ENCODE measurements at regions not wholly inside any gene's neighbourhood (a gene's known extent, or its start where the extent isn't known, plus 50 kb on each side); places are given as distances from the start of the nearest gene placed in this dataset.
"Not testable (repeated sequence)": the region's sequence is repeated elsewhere in the genome, so short reads cannot be mapped to it uniquely, and the experiment has no call there.

DNA sequence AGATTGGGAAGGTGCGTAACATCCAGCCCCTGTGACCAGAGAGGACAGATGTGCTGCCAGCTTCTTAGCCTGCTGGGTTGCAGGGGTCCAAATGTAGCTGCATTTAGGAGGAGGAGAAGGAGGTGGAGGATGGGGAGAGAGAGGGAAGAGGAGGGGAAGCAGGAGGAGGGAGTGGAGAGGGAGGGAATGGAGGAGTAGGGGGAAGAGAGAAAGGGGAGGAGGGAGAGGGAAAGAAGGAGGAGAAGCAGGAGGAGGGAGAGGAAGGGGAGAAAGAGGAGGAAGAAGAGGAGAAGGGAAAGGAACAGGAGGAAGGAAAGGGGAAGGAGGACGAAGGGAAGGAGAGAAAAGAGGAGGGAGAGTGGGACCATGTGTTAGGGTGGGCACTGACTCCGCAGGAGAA is 108.6 kb downstream of the ABCC12 start:
- H3K4me3 Mint-ChIP-seq, result no peak overlapping the region
- H3K36me3 Mint-ChIP-seq (ENCODE audit: insufficient read depth), result no peaks in the 10 kb centered on the region
- H3K27me3 Mint-ChIP-seq (ENCODE audit: low read depth), result peaks cover 16% of the 10 kb centered on the region
- DNase-seq, result no peak
- no peak for ATAC-seq
- H3K9me3 Mint-ChIP-seq, result no peaks in the 10 kb centered on the region
- H3K4me1 Mint-ChIP-seq (ENCODE audit: low read depth), result no peaks in the 10 kb centered on the region

DNA sequence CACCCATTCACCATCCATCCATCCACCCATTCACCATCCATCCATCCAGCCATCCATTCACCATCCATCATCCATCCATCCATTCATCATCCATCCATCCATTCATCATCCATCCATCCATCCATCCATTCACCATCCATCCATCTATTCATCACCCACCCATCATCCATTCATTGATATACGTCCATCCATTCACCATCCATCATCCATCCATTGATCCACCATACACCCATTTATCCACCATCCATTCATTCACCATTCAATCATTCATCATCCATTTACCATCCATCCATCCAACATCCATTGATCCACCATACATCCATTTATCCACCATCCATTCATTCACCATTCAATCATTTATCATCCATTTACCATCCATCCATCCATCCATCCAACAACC is 111.7 kb downstream of the ABCC12 start:
- ATAC-seq (no peak), DNase-seq (no peak)
- no peaks in the 10 kb centered on the region for H3K36me3 Mint-ChIP-seq (ENCODE audit: insufficient read depth)
- no peaks in the 10 kb centered on the region for H3K9me3 Mint-ChIP-seq
- H3K4me1 Mint-ChIP-seq (ENCODE audit: low read depth), result no peaks in the 10 kb centered on the region
- H3K4me3 Mint-ChIP-seq, result no peak overlapping the region
- peaks cover 6% of the 10 kb centered on the region for H3K27me3 Mint-ChIP-seq (ENCODE audit: low read depth)

DNA sequence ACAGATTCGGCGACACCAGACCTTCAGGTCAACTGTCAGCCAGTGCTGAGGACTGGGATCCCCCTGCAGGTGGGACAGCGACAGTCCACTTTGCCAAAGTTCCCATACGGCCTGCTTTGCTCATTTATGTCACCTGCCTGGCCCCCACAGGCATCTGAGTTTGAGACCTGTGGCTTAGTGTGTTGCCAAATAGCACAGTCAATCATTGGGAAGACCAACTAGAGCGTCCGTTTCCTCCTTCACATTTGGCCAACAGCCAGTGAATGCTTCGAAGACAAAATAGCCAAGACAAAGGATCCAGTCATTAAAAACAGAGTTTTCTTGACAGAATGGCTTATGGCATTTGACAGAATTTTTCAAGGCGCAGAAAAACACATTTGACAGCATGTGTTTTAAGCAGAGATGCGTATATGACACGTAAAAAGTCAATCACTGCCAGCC is 113.8 kb downstream of the ABCC12 start:
- Mint-ChIP-seq H3K4me3 (no peak overlapping the region), H3K4me1 (ENCODE audit: low read depth) (no peaks in the 10 kb centered on the region), H3K36me3 (ENCODE audit: insufficient read depth) (no peaks in the 10 kb centered on the region), H3K9me3 (no peaks in the 10 kb centered on the region), H3K27me3 (ENCODE audit: low read depth) (peaks cover 3% of the 10 kb centered on the region)
- no peak for DNase-seq
- no peak for ATAC-seq

DNA sequence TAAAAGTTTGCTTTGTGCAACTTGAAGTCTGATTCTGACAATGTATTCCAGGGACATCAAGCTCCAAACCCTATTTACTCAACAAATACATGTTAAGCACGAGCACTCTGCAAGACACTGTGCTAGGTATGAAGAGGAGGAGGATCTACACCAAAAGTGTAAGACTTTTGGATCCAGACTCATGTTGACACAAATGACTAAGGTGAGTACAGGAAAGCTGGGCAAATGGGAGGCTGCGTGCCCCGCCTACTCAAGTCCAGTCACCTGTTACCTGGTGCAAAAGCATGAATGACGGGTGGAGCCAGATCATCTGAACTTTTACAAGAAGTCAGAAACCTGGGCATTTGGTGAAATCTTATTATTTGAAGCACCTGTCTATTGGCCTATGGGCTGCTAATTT is 120.7 kb downstream of the ABCC12 start:
- Mint-ChIP-seq H3K27me3 (ENCODE audit: low read depth) (peaks cover 5% of the 10 kb centered on the region), H3K4me3 (no peak overlapping the region), H3K36me3 (ENCODE audit: insufficient read depth) (no peaks in the 10 kb centered on the region), H3K4me1 (ENCODE audit: low read depth) (no peaks in the 10 kb centered on the region), H3K9me3 (peaks cover 9% of the 10 kb centered on the region)
- no peak for ATAC-seq
- DNase-seq, result no peak

DNA sequence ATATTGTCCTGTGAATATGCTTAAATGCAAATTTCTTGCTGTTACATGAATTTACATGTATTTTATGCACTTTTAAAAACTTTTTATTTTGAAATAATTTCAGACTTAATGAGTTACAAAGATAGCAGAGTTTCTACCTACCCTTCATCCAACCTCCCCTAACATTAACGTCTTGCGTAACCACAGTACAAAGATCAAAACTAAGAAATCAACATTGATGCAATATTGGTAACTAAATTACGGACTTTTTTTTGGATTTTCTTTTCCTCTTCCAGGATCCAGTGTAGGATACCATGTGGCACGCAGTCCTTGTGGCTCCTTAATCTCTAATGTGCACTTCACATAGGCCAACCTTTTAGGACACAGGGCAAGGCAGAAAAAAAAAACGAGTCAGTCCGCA is 124.9 kb downstream of the ABCC12 start:
- ATAC-seq, result no peak
- Mint-ChIP-seq H3K27me3 (ENCODE audit: low read depth) (peaks cover 2% of the 10 kb centered on the region), H3K36me3 (ENCODE audit: insufficient read depth) (no peaks in the 10 kb centered on the region), H3K4me3 (no peak overlapping the region), H3K9me3 (peaks cover 9% of the 10 kb centered on the region), H3K4me1 (ENCODE audit: low read depth) (no peaks in the 10 kb centered on the region)
- no peak for DNase-seq

DNA sequence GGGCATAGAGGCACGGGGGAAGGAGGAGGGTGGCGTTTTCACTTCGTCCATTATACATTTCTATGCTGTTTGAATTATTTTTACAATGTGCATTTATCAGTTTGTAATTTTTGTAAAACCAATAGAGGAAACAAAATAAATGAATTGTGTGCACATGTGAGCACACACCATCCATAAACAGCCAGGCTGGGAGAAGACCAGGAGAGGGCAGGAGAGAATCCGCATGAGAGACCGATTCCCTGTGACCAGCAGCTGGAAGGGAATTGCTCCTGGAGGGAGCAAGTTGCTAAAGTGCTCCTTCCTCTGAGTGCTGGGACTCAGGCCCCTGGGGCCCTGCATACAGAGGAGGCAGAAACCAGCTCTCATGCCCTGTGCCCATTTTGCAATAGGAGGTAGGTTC is 126.0 kb downstream of the ABCC12 start:
- DNase-seq (no peak), ATAC-seq (no peak)
- Mint-ChIP-seq H3K27me3 (ENCODE audit: low read depth) (peaks cover 2% of the 10 kb centered on the region), H3K4me1 (ENCODE audit: low read depth) (no peaks in the 10 kb centered on the region), H3K9me3 (peaks cover 7% of the 10 kb centered on the region), H3K4me3 (no peak overlapping the region), H3K36me3 (ENCODE audit: insufficient read depth) (no peaks in the 10 kb centered on the region)

DNA sequence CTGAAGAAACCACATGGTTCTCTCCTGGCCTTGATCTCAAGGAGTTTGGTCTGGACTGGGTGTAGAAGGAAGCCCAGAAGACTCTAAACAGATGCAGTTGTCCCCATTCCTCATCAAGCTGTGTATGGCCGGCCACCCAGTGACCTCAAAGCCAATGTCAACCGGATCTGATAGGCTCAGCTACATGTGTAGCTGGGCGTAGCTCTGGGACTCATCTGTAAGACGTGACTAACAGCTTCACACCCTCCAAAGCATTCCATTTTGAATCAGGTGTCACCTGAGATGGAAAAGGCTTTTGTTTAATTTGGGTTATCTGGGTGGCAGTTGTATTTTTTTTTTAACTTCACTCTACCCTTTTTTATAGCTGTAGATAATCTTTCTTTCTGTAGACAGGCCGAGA is 130.4 kb downstream of the ABCC12 start:
- ATAC-seq (no peak), DNase-seq (no peak)
- H3K9me3 Mint-ChIP-seq, result no peaks in the 10 kb centered on the region
- no peaks in the 10 kb centered on the region for H3K4me1 Mint-ChIP-seq (ENCODE audit: low read depth)
- no peak overlapping the region for H3K4me3 Mint-ChIP-seq
- H3K27me3 Mint-ChIP-seq (ENCODE audit: low read depth), result peaks cover 3% of the 10 kb centered on the region
- no peaks in the 10 kb centered on the region for H3K36me3 Mint-ChIP-seq (ENCODE audit: insufficient read depth)

DNA sequence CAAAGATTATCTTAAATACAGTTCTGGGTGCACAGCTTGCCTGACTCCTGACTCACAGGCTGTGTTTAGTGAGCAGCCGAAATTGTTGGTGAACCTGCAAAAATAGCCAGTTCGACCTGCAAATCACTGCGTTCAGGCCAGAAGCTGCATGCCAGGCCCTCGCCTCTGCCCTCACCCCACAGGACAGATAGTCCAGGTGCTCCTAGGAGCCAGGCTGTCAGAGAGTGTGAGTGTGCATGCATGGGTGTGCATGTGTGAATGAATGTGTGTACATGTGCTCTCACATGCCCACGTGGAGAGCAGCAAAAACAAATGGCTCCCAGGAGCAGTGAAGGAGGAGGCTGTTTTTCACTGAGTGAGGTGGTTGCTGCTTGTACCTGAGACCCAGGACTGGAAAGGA is 131.8 kb downstream of the ABCC12 start:
- no peaks in the 10 kb centered on the region for H3K9me3 Mint-ChIP-seq
- ATAC-seq, result no peak
- H3K4me1 Mint-ChIP-seq (ENCODE audit: low read depth), result no peaks in the 10 kb centered on the region
- H3K27me3 Mint-ChIP-seq (ENCODE audit: low read depth), result peaks cover 3% of the 10 kb centered on the region
- DNase-seq, result no peak
- no peak overlapping the region for H3K4me3 Mint-ChIP-seq
- no peaks in the 10 kb centered on the region for H3K36me3 Mint-ChIP-seq (ENCODE audit: insufficient read depth)

DNA sequence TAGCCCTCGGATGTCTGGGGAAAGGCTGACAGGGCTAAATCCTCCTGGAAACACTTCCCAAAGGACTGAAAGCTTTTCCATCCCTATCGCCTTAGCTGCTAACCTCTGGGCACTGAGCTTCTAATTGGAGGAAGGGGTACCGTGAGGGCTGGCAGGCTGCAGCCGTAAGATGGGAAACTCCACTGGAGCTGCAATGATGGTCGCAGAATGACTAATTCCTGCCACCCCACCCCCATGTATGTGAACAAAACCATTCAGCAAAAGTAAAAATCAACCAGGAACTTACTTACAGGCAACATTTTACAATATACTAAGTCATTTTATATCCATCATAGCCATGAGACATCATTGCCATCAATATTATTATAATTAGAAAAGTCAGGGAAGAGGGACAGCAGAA is 133.3 kb downstream of the ABCC12 start:
- DNase-seq, result no peak
- no peak for ATAC-seq
- no peaks in the 10 kb centered on the region for H3K9me3 Mint-ChIP-seq
- no peaks in the 10 kb centered on the region for H3K36me3 Mint-ChIP-seq (ENCODE audit: insufficient read depth)
- H3K4me3 Mint-ChIP-seq, result no peak overlapping the region
- peaks cover 3% of the 10 kb centered on the region for H3K27me3 Mint-ChIP-seq (ENCODE audit: low read depth)
- H3K4me1 Mint-ChIP-seq (ENCODE audit: low read depth), result no peaks in the 10 kb centered on the region

DNA sequence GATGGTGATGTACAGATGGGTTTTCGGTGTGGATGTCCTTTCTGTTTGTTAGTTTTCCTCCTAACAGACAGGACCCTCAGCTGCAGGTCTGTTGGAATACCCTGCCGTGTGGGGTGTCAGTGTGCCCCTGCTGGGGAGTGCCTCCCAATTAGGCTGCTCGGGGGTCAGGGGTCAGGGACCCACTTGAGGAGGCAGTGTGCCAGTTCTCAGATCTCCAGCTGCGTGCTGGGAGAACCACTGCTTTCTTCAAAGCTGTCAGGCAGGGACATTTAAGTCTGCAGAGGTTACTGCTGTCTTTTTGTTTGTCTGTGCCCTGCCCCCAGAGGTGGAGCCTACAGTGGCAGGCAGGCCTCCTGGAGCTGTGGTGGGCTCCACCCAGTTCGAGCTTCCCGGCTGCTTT is 135.2 kb downstream of the ABCC12 start:
- DNase-seq; H3K9me3 Mint-ChIP-seq; H3K4me3 Mint-ChIP-seq; H3K4me1 Mint-ChIP-seq (ENCODE audit: low read depth); H3K36me3 Mint-ChIP-seq (ENCODE audit: insufficient read depth); ATAC-seq; H3K27me3 Mint-ChIP-seq (ENCODE audit: low read depth): not testable (repeated sequence)

DNA sequence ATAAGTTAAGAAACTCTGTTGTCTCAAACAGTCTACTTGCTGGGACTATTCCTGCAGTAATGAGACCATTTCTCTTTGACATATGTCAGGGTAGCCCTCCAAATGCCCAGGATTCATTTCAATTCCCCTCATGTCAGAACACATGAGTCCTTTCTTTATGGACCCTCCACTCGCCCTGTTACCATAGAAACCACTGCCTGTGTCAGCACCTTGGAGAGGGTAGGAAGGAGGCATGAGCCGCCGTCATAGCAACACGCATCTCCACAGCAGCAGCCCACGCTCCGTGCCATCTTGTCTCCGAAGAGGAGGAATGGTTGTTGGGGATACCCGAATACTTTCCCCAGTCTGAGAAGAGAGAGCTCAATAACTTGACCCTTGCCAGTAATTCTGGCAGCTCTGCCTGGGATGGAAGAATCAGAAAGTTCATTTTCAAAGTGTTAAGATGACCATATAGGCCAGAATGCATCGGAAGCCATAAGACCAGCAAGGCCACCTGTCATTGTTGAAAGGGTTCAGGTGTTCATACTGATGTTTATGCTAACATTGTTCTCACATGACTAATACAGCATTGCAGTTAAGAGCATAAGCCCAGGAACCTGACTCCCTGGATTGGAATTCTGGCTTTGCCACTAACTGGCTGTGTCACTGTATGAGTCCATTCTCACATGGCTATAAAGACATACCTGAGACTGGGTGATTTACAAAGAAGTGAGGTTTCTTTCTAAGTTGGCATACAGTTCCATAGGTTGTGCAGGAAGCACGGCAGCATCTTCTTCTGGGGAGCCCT is 141.3 kb downstream of the ABCC12 start:
- no peaks in the 10 kb centered on the region for H3K36me3 Mint-ChIP-seq (ENCODE audit: insufficient read depth)
- H3K4me3 Mint-ChIP-seq, result no peak overlapping the region
- no peaks in the 10 kb centered on the region for H3K27me3 Mint-ChIP-seq (ENCODE audit: low read depth)

DNA sequence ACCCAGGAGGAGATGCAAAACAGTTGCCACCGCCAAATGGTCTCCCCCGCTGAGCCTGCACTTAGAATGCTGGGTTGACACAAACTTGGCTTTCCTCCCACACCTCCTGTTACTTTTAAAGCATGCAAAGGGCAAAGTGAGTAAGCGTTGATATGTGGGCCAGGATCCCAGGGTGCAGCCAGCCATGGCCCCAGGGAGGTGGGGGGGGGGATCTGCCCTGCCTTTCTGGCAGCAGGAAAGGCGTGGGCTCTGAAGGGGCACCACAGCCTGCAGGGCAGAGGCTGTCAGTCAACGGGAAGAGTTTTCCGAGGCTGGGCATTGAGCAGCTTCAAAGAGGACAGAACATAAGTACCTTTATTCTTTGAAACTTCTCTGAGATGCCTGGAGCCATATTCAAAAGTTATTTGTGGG is 142.3 kb downstream of the ABCC12 start:
- H3K27me3 Mint-ChIP-seq (ENCODE audit: low read depth), result no peaks in the 10 kb centered on the region
- DNase-seq (no peak), ATAC-seq (no peak)
- H3K4me3 Mint-ChIP-seq, result no peak overlapping the region
- peaks cover 8% of the 10 kb centered on the region for H3K9me3 Mint-ChIP-seq
- H3K4me1 Mint-ChIP-seq (ENCODE audit: low read depth), result no peaks in the 10 kb centered on the region
- H3K36me3 Mint-ChIP-seq (ENCODE audit: insufficient read depth), result no peaks in the 10 kb centered on the region

More for the DNA sequence above, 141.3 kb downstream of the ABCC12 start:
- Mint-ChIP-seq H3K4me1 (ENCODE audit: low read depth) (no peaks in the 10 kb centered on the region), H3K9me3 (peaks cover 8% of the 10 kb centered on the region)
- DNase-seq (no peak), ATAC-seq (no peak)

DNA sequence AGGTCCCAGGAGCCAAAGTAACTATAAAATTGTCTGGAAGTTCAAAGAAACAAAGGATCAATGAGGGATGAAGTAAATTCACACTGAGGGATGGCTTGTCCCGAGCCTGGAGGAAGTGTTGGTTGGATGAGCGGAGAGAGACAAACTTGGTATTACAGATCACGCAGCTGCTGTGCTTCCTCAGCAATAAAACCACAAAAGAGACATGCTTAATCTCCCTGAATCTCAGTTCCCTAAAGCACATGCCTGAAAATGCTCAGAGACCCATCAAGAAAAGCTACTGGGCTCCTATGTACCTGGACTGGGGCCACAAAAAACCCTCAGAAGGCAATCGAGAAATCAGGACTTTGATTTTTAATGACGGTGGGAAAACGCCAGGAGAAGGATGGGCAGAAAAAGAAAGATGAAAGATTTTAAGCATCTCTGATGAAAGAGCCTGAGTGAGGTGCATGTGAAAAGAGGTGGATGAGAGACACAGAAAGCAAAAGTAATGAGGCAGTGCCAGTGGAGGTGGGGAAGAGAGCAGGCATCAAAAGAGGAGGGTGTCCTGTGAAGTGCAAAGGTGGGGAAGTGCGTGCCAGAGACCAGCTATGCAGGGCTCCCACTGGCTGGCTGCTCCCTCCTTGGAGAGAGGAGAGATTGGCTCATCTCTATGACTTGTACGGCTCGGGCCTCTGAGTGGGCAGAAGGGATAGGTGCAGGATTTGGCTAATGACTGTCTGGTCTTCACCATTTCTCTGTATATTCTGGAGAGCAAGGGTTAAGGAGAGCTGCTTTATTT is 143.7 kb downstream of the ABCC12 start:
- Mint-ChIP-seq H3K4me3 (no peak overlapping the region), H3K36me3 (ENCODE audit: insufficient read depth) (no peaks in the 10 kb centered on the region), H3K27me3 (ENCODE audit: low read depth) (no peaks in the 10 kb centered on the region), H3K4me1 (ENCODE audit: low read depth) (no peaks in the 10 kb centered on the region), H3K9me3 (peaks cover 8% of the 10 kb centered on the region)
- ATAC-seq, result no peak
- DNase-seq, result no peak

DNA sequence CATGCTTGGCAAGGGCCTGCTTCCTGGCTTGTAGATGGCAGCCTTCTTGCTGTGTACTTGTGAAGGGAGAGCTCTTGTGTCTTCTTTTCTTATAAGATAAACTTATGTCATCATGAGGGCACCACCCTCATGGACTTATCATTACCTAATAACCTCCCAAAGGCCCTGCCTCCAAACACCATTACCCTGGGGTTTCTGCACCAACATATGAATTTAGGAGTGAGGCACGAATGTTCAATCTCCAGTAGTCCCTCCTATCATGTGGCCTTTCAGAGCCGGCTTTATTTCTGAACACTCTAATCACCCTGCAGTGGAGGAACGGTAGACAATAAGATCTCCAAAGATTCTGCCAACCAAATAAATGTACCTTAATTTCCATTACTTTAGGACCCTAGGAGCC is 144.3 kb downstream of the ABCC12 start:
- H3K9me3 Mint-ChIP-seq, result peaks cover 8% of the 10 kb centered on the region
- no peak overlapping the region for H3K4me3 Mint-ChIP-seq
- no peak for DNase-seq
- no peaks in the 10 kb centered on the region for H3K27me3 Mint-ChIP-seq (ENCODE audit: low read depth)
- no peaks in the 10 kb centered on the region for H3K36me3 Mint-ChIP-seq (ENCODE audit: insufficient read depth)
- no peak for ATAC-seq
- H3K4me1 Mint-ChIP-seq (ENCODE audit: low read depth), result no peaks in the 10 kb centered on the region

DNA sequence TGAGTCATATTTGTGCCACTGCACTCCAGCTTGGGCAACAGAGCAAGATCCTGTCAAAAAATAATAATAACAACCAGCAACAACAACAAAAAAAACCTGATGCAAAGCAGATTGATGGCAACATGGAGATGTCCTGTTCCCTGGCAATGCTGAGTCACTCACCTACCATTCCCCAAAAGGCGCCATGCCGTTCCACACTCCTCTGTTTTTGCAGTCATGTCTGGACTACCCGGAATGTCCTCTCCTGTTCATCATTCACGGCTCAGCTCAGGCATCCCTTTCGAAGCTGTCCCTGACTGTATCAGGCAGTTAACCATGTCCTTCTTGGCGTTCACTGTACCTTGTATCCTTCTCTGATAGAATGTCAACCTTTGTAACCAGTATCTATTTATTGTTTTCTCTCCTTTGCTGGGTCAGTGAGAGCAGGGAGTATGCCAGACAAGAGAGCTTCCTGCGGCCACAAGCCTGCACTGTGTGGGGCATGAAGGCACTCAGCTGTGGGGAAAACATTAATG is 147.7 kb downstream of the ABCC12 start:
- H3K4me3 Mint-ChIP-seq, result no peak overlapping the region
- no peaks in the 10 kb centered on the region for H3K36me3 Mint-ChIP-seq (ENCODE audit: insufficient read depth)
- DNase-seq, result no peak
- no peaks in the 10 kb centered on the region for H3K27me3 Mint-ChIP-seq (ENCODE audit: low read depth)
- H3K9me3 Mint-ChIP-seq, result no peaks in the 10 kb centered on the region
- no peak for ATAC-seq
- H3K4me1 Mint-ChIP-seq (ENCODE audit: low read depth), result no peaks in the 10 kb centered on the region
